ENCODE measurements at regions not wholly inside any gene's neighbourhood (a gene's known extent, or its start where the extent isn't known, plus 50 kb on each side); places are given as distances from the start of the nearest gene placed in this dataset.
A peak's percentile ranks its signal among the peaks of the same experiment; 100 is the strongest.
"Not testable (repeated sequence)": the region's sequence is repeated elsewhere in the genome, so short reads cannot be mapped to it uniquely, and the experiment has no call there.

DNA sequence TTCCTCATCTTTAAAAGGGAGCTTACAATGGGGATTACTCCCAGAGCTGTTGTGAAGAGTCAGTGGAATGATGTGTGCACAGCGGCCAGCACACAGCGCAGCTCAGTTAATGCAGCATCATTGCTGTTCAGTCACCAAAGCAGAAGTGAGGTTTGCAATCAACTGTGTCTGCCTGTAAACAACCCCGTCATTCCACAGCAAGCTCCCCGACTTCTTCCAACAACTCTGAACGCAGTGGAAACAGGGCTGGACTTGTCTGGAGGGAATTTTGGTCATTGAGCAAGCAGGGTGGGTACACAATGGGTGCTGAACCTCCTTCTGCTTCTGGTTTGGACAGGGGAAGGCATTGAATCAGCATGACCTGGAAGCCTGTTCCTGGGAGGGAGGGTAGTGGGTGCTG lies 347.4 kb downstream of the PTPRU start:
- no peak for DNase-seq

DNA sequence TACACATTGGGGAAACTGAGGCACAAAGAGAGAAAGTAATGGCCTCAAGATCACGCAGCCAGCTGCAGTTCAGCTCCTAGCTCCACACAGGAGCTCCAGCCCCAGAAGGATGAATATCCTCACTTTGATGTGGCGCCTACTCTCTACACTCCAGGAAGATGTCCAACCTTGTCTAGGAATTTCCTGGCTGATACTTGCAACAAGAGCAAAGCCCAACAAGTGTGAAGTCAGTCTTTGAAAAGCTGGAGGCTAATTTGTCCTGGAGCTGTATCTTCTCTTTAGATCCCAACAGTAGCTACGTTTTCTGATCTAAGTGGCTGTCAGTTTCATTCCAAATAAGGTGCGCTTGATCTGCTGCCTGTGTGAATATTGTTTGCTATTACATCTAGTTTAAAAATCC lies 344.9 kb downstream of the PTPRU start:
- no peak for DNase-seq

DNA sequence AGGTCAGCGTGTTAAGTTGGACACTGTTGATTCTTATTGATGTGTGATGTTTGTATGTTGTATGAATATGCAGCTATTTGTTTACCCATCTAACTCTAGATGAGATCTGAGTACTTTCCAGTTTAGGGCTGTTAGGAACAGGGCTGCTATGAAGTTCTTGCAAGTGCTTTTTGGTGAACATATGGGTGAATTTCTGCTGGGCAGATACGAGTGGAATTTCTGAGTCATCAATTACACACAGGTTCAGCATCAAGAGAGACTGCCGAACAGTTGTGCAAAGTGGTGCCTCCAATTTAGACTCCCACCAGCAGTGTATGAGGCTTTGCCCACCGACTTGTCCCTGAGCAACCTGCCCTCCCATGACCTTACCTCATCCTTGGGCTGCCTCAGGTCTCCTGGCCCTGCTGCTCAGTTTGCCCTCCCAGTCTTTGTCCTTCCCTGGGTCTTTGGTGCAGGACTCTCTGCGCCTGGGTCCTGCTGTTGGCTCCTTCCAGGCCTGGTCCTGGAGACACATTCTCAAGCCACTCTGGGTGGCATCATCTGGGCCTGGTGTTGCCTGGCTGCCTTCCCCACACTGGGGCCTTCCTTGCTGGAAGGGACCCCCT lies 343.6 kb downstream of the PTPRU start:
- DNase-seq, result peak; percentile 53

DNA sequence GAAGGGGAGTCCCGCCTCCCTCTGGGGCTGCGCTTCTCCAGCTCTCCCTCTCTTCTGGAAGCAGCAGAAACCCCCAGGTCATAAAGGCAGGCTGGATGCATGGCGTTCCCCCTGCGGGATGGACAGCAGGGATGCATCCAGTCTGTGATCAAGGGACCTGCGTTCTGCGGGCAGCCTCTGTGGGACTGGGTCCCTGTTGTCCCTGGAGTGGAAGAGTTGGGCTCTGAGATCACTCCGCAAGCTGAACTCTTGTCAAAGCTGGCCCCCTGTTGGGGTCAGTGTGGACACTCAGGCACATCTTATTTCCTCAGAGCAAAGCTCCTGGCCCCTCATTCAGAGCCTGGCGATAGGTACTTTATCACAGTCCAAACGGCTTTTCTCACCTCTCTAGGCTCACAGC lies 341.2 kb downstream of the PTPRU start:
- no peak for DNase-seq

DNA sequence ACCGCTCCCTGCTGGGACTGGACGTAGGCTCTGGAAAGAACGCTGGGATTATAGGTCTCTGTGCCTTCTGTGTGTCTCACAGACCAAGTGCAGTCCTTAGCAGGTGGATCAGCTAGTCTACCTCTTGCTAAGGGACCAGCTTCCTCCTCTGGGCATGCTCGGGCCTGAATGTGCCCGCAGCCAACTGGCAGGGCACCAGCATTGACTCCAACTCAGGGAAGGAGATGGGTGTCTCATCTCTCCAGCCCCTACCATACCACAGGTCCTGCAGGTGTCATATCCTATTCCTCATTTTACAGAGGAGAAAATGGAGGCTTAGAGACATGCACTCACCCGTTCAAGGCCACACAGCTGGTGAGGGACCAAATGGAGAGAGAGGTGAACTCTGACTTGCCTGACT lies 340.2 kb downstream of the PTPRU start:
- no peak for DNase-seq

DNA sequence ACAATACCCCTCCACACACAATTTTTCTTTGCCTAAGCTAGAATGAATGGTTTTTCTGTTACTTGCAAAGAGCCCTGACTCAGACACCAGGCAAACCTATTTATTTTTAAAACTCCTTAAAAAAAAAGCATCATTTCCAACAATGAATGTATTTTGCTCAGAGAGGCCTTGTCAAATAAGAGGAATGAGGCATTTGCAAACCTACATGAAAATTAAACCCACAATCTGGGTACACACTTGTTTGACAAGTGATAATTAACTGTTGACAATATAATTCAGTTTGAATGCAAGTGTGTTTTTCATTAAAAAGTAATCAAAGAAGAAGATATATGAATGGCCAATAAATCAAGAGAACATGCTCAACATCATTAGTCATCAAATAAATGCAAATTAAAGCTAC lies 339.5 kb downstream of the PTPRU start:
- DNase-seq, result peak; percentile 16

DNA sequence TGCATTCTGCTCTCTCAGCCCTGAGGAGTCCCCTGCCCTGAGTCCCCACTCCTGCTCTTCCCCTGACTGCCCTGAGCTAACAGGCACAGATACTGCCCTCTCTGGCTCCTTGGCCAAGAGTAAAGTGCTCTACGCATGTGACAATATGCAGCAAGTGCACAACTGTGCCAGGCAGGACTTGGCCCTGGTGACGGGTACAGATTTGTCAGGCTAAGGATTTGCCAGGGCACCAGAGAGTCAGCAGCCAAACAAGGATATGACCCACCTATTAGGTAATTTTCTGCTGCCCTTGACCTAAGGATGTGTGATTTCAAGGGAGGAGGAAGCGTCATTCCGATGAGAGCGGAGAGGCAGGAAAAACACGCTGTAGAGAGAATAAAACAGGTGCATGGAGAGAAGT lies 339.0 kb downstream of the PTPRU start:
- DNase-seq, result no peak

DNA sequence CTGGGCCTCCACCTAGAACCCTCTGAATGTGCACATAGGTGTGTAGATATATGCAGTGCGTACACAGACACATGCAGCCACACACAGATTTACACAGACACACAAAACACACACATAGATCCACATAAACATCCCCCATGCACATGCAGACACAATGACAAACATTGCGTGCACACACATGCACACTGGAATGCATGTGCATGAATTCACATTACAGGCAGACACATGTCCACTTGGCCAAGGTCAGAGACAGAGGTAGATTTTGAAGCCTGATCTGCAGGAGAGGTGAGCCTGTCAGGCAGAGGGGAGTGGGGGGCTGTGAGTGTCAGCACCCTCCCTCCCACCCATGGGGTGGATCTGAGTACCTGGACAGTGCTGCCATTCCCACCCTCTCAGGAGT lies 338.5 kb downstream of the PTPRU start:
- DNase-seq, result no peak

DNA sequence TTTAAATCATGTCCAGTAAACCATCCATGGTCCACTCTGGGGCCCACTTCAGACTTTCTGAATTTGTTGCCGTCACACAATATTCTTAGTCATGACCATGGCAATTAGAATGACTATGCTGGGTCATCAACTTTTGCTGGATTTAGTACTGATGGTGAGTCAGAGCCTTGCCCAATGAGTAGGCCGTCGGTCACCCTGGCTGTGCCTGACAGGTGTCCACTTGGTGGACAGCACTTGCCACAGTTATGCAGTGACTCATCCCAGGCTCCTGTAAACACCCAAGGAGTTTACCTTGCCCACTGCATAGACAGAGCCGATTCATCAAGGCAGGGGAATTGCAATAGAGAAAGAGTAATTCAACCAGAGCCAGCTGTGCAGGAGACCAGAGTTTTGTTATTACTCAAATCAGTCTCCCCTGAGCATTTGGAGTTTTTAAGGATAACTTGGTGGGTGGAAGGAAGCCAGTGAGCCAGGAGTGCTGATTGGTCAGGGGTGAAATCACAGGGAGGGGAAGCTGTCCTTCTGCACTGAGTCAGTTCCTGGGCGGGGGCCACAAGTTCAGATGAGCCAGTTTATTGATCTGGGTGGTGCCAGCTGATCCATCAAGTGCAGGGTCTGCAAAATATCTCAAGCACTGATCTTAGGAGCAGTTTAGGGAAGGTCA lies 333.8 kb downstream of the PTPRU start:
- DNase-seq, result peak; percentile 79

DNA sequence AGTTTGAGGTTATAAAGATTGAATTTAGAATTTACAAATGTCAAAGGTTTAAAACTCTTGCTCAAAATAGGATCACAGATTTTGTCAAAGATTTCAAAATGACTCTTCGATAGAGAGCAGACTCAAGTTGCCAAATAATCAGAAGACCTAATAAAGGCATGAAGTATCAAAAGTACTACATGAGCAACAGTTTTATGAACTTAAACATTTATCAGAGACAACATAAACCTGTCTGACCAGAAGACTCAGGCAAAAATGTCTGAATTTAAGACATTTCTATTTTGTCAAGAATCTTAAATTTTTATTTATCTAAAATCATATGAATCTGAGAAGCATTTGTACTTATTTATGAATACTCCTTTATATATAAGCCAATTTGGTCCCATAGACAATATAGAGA lies 330.9 kb downstream of the PTPRU start:
- DNase-seq, result no peak

DNA sequence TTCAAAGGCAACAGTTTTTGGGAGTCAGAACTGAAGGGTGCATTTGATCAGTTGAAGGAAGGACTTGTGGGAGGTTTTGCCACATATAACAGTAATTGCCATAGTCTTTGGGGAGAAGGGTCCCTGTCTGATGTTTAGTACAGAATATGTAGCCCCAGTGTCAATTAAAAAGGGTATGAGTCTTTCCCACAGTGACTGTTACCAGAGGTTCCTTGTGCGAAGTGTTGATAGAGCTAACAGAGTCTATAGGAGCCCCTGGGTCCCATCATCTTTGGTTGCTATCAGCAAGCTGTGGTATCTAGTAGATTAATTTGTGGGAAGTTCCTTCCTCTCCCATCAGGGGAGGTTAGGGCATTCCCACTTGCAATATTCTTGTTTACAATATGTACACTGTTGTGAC lies 329.2 kb downstream of the PTPRU start:
- DNase-seq, result no peak

DNA sequence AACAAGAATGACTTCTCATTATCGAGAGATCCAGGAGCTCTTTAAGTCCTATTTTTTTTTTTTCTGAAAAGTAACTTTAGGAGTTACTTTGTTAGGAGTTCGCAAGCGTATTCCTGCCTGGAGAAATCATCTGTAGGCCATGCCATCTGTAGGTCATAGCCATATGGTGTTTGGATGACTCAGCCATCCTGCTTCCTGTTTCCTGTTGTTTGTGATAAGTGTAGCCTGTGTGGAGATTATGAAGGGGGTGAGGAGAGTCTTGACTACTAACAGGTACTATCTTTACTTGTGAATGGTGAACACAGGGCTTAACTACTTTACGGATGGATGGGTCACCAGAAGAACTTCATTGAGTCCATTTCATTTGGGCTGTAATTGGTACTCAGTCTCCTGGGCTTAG lies 327.2 kb downstream of the PTPRU start:
- DNase-seq, result no peak

DNA sequence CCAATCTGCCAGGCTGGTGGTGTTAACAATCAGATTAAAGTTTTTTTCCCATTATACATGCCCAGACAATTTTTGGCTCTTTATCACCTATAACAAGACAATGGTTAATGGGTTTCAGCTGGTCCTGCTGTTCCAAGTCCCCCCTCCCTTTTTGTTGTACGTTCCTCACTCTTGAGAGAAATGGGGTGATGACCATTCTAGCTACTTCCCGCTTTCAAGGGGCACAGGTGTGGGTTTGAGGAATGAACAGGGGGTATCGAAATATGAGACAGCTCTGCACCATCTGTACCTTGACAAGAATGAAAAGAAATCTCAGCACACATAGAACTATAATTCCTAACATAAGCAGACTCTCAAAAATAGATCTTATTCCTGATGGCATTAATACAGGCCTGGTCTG lies 326.8 kb downstream of the PTPRU start:
- DNase-seq, result no peak

DNA sequence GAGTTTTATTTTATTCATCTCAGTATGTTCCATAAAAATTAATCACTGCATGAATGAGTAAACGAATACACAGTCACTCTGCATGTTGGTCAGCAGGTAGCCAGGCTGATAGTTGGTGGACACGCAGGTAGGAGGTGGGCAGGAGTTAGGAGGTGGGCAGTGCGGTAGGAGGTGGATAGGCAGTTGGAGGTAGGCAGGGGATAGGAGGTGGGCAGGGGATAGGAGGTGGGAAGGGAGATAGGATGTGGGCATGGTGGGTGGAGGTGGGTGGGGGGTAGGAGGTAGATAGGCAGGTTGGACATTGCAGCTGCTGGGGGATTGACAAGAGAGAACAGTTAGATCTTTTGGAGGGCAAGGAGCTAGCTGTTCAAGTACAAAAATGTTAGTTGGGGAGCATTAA lies 322.7 kb downstream of the PTPRU start:
- no peak for DNase-seq

DNA sequence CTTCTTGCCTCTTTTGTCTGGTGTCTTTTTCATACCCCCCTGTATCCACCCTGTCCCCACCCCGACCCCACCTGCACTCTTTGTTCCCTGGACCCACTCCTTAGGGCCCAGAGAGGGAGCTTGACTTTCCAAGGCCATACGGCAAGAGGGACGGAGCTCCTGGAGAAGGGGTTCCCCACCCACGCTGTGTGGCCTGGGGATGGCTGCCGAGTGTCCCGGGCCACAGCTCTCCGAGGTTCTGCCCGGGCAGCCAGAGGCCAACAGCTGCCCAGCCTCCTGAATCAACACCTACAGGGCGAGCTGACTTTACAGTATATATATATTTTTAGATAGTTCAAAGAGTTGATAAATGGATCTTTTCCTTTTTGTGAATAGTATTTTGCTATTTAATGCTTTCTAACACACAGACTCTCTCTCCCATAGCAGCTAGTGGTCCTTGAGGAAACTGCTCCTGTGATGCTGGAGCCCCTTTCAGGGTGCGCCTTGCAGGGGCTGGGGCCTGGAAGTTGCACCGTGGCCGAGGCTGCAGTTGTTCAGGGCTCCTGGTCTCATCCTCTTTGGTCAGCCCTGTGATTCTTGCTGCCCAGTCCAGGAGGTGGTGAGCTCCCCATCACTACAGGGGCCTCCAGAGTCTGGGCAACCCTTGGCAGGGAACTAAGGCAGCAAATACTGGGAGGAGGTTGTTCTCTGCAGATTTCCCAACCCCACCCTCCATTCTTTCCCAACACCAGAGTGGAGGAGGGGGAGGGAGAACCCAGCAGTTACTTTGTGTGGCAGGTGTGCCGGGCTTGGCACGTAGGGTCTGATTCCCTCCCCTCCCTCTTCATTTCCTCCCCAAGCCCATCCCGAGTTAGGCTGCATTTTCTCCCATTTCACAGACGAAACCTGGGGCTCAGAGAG lies 321.6 kb downstream of the PTPRU start:
- DNase-seq, result no peak

DNA sequence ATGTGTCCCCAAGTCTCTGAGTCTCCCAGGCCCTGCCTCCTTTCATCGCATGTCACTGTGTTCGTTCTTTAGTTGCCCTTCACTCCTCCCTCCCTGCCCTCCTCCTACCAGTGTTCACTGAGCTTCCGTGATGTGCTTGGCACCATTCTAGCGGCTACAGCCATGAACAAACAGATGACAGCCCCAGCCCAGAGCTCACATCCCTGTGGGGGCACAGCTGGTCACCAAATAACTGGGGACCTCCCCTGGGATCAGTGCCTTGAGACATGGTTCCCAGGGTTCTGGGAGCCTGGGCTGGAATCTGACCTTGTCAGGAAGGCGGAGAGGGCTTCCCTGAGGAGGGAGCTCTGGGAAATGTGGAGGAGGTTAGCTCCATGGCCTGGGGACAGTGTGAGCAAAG lies 320.7 kb downstream of the PTPRU start:
- no peak for DNase-seq

DNA sequence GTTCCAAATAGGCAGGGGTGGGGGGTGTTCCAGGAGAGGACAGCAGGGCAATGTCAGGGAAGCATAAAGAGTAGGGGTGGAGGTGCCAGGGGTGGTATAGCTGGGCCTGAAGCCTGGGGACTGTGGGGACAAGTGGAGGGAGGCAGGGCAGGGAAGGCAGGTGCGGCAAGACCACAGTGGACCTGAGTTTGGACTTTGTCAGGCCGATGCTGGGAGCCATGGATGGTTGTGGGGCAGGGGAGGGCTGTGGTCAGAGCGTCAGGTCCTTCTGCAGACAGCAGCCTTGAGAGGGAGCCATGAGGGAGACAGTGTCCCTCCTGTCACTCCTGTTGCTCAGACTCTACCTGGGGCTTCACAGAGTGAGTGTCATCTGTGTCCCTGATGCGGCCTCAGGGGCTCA lies 320.3 kb downstream of the PTPRU start:
- no peak for DNase-seq

DNA sequence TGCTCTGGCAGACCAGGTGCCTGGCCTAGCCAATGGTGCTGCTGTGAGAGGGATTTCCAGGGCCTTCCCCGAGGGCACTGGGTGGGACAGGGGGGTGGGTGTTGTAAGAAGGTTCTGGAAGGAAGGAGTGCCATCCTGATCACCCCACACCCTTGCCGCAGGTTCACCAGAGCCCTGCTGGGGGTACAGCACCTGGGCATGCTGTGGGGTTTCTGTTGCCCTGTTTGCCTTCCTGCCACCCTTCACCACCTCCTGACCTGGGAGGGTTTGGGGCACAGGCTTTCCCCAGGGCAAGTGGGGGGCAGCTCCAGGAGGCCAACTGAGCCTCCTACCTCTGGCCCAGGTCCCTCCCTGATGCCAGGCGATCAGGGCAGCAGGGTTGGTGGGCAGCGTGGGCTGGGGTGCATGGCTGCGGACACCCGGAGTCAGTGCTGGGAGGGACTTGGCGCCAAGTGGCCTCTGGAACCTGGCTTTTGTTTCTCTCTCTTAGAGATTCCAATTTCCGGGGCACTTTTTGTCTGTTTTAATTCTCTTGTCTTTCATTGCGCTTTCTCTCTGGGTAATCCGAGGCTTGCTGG lies 318.8 kb downstream of the PTPRU start:
- DNase-seq, result no peak

DNA sequence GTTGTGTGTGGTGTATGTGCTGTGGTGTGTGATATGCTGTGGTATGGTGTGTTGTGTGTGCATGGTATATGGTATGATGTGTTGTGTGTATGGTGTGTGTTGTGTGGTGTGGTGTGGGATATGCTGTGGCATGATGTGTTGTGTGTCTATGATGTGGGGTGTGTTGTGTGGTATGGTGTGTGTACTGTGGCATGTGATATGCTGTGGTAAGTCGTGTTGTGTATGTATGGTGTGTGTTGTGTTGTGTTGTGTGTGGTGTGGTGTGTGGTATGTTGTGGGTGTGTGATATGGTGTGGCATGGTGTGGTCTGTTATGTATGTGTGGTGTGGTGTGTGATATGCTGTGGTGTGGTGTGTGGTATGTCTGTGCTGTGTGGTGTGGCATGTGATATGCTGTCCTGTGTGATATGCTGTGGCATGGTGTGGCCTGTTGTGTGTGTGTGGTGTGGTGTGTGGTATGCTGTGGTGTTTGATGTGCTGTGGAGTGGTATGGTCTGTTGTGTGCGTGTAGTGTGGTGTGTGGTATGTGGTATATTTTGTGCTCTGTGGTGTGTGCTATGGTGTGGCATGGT lies 318.0 kb downstream of the PTPRU start:
- no peak for DNase-seq

DNA sequence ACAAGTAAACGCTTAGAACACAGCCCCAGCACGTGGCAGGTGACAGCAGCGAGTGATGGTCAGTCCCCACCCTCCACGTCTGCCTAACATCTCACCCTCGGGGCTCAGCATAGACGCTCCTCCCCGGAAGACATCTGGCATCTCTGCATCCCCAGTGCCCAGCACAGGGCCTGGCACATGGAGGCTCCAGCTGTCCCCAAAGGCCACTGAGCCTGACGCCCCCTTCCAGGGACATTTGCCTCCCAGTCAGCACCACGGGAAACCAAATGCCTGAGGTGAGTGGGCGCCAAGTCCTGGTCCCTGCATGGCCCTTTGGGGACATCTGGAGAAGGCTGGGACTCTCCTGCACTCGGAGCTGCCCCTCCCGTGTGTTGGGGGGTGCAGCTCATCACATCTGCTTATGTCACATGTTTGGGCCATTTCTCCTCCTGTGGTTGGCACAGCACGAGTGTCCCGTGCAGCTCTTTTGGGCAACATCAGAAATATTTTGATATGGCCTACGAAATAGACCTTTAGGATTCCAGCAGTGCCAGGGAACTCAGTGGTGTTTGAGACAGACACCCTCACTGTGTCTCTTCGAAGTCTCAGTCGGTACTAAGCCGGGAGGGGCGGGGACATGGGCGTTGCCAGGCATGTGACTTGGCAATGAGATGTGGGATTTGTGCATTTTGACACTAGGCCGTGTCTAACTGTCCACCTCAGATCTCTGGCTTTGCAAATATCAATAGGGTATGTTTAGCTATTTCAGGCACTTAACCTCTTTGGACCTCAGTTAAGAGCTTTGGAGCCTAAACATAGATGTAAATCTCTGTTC lies 315.0 kb downstream of the PTPRU start:
- DNase-seq, result no peak

DNA sequence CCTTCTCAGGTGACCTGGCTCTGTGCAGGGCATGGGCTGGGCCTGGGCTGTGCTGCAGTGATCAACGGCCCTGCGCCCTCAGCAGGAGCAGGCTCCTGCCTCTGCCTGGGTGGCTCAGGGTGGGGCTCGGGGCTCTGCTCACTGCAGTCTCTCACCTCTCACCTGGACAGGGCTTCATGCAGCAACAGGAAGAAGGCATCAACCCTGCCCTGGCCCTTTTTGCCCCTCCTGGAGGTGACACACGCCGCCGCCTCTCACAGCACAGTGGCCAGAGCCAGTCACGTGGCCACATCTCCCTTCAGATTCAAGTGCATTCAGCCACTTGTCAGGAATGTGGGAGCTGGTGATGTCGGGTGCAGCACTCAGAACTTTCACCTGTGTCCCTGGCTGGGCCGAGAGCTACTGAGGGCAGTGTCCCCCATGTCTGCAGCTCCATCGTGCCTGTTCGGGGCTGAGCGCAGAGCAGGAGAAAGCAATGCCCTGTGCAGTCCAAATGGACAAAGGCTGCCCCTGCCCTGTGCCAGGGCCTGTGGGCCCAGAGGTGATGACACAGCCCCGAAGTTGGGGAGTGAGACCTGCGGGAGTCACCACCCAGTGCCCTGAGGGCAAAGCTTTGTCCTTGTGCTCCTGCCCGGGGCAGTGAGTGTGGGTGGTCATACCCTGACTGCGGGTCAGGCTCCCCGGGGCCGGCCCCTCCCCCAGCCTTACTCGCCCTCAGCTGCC lies 314.0 kb downstream of the PTPRU start:
- no peak for DNase-seq

DNA sequence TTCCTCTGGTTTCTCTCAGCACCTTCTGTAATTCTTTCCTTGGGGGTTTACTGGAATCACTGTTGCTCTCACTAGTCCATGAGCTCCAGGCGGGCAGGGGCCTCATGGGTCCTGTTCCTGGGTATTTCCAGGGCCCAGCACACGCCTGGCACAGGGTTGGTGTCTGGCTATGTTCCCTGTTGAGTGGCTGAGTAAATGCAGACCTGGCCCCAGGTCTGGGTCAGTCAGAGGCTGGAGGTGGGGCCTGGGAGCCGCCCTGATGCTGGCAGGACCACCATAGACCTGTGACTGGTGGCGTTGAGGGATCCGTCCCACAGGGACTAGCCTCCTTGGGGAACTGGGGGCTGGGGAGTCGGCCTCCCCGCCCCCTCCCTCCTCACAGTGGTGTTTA lies 313.4 kb downstream of the PTPRU start:
- DNase-seq, result not testable (repeated sequence)

Measured in fibroblast of skin of right quadriceps (primary cell).